ENCODE measurements at regions not wholly inside any gene's neighbourhood (a gene's known extent, or its start where the extent isn't known, plus 50 kb on each side); places are given as distances from the start of the nearest gene placed in this dataset.
"Not testable (repeated sequence)": the region's sequence is repeated elsewhere in the genome, so short reads cannot be mapped to it uniquely, and the experiment has no call there.

GRCh38 chr21:23093259-23093658 is 2095.1 kb downstream of the NCAM2 start:
- Histone ChIP-seq H3K27me3 (replicated peaks; ENCODE audit: control insufficient read depth, insufficient read depth, low read length) (no peaks in the 10 kb centered on the region), H3K9ac (ENCODE audit: low read length) (no peak overlapping the region), H3K36me3 (ENCODE audit: control insufficient read depth, insufficient read depth, low read length, severe bottlenecking) (no peaks in the 10 kb centered on the region), H3K4me1 (ENCODE audit: control insufficient read depth, insufficient read depth, low read length) (no peaks in the 10 kb centered on the region), H3K4me3 (ENCODE audit: low read length) (no peak overlapping the region), H3K9me3 (ENCODE audit: control insufficient read depth, low read length) (peaks cover 37% of the 10 kb centered on the region)
- DNase-seq (ENCODE audit: low read depth): no peak

GRCh38 chr21:23099185-23099584 is 2101.0 kb downstream of the NCAM2 start:
- Histone ChIP-seq H3K36me3 (ENCODE audit: control insufficient read depth, insufficient read depth, low read length, severe bottlenecking) (no peaks in the 10 kb centered on the region), H3K9me3 (ENCODE audit: control insufficient read depth, low read length) (peaks cover 4% of the 10 kb centered on the region), H3K4me1 (ENCODE audit: control insufficient read depth, insufficient read depth, low read length) (no peaks in the 10 kb centered on the region), H3K27me3 (replicated peaks; ENCODE audit: control insufficient read depth, insufficient read depth, low read length) (no peaks in the 10 kb centered on the region), H3K4me3 (ENCODE audit: low read length) (no peak overlapping the region), H3K9ac (ENCODE audit: low read length) (no peak overlapping the region)
- no peak for DNase-seq (ENCODE audit: low read depth)

- Histone ChIP-seq H3K4me1 (ENCODE audit: control insufficient read depth, insufficient read depth, low read length) (no peaks in the 10 kb centered on the region), H3K4me3 (ENCODE audit: low read length) (no peak overlapping the region), H3K36me3 (ENCODE audit: control insufficient read depth, insufficient read depth, low read length, severe bottlenecking) (no peaks in the 10 kb centered on the region), H3K9ac (ENCODE audit: low read length) (no peak overlapping the region), H3K9me3 (ENCODE audit: control insufficient read depth, low read length) (peaks cover 3% of the 10 kb centered on the region), H3K27me3 (replicated peaks; ENCODE audit: control insufficient read depth, insufficient read depth, low read length) (no peaks in the 10 kb centered on the region)
- no peak for DNase-seq (ENCODE audit: low read depth)
Measured at GRCh38 chr21:23101111-23101510, 2102.9 kb downstream of the NCAM2 start.

GRCh38 chr21:23108533-23108932 is 2110.3 kb downstream of the NCAM2 start:
- no peak for DNase-seq (ENCODE audit: low read depth)
- Histone ChIP-seq H3K27me3 (replicated peaks; ENCODE audit: control insufficient read depth, insufficient read depth, low read length) (no peaks in the 10 kb centered on the region), H3K36me3 (ENCODE audit: control insufficient read depth, insufficient read depth, low read length, severe bottlenecking) (no peaks in the 10 kb centered on the region), H3K4me1 (ENCODE audit: control insufficient read depth, insufficient read depth, low read length) (no peaks in the 10 kb centered on the region), H3K4me3 (ENCODE audit: low read length) (no peak overlapping the region), H3K9me3 (ENCODE audit: control insufficient read depth, low read length) (no peaks in the 10 kb centered on the region), H3K9ac (ENCODE audit: low read length) (no peak overlapping the region)

GRCh38 chr21:23111070-23111600 is 2112.9 kb downstream of the NCAM2 start:
- Histone ChIP-seq H3K9ac (ENCODE audit: low read length) (no peak overlapping the region), H3K36me3 (ENCODE audit: control insufficient read depth, insufficient read depth, low read length, severe bottlenecking) (no peaks in the 10 kb centered on the region), H3K27me3 (replicated peaks; ENCODE audit: control insufficient read depth, insufficient read depth, low read length) (no peaks in the 10 kb centered on the region), H3K9me3 (ENCODE audit: control insufficient read depth, low read length) (no peaks in the 10 kb centered on the region), H3K4me1 (ENCODE audit: control insufficient read depth, insufficient read depth, low read length) (no peaks in the 10 kb centered on the region), H3K4me3 (ENCODE audit: low read length) (no peak overlapping the region)
- DNase-seq (ENCODE audit: low read depth): no peak

- no peaks in the 10 kb centered on the region for H3K36me3 ChIP-seq (ENCODE audit: control insufficient read depth, insufficient read depth, low read length, severe bottlenecking)
- H3K9ac ChIP-seq (ENCODE audit: low read length): no peak overlapping the region
- no peak for DNase-seq (ENCODE audit: low read depth)
- no peak overlapping the region for H3K4me3 ChIP-seq (ENCODE audit: low read length)
- H3K9me3 ChIP-seq (ENCODE audit: control insufficient read depth, low read length): peaks cover 3% of the 10 kb centered on the region
- no peaks in the 10 kb centered on the region for H3K27me3 ChIP-seq (replicated peaks; ENCODE audit: control insufficient read depth, insufficient read depth, low read length)
- H3K4me1 ChIP-seq (ENCODE audit: control insufficient read depth, insufficient read depth, low read length): no peaks in the 10 kb centered on the region
Measured at GRCh38 chr21:23119491-23119890, 2121.3 kb downstream of the NCAM2 start.

- Histone ChIP-seq H3K9me3 (ENCODE audit: control insufficient read depth, low read length) (no peaks in the 10 kb centered on the region), H3K9ac (ENCODE audit: low read length) (no peak overlapping the region), H3K4me3 (ENCODE audit: low read length) (no peak overlapping the region), H3K4me1 (ENCODE audit: control insufficient read depth, insufficient read depth, low read length) (no peaks in the 10 kb centered on the region), H3K36me3 (ENCODE audit: control insufficient read depth, insufficient read depth, low read length, severe bottlenecking) (no peaks in the 10 kb centered on the region), H3K27me3 (replicated peaks; ENCODE audit: control insufficient read depth, insufficient read depth, low read length) (no peaks in the 10 kb centered on the region)
- DNase-seq (ENCODE audit: low read depth): no peak
Measured at GRCh38 chr21:23127973-23128372, 2129.8 kb downstream of the NCAM2 start.

- Histone ChIP-seq H3K9me3 (ENCODE audit: control insufficient read depth, low read length) (peaks cover 2% of the 10 kb centered on the region), H3K4me3 (ENCODE audit: low read length) (no peak overlapping the region), H3K9ac (ENCODE audit: low read length) (no peak overlapping the region), H3K27me3 (replicated peaks; ENCODE audit: control insufficient read depth, insufficient read depth, low read length) (no peaks in the 10 kb centered on the region), H3K36me3 (ENCODE audit: control insufficient read depth, insufficient read depth, low read length, severe bottlenecking) (no peaks in the 10 kb centered on the region), H3K4me1 (ENCODE audit: control insufficient read depth, insufficient read depth, low read length) (no peaks in the 10 kb centered on the region)
- DNase-seq (ENCODE audit: low read depth): no peak
Measured at GRCh38 chr21:23130308-23130707, 2132.1 kb downstream of the NCAM2 start.

GRCh38 chr21:23131177-23131576 is 2133.0 kb downstream of the NCAM2 start:
- DNase-seq (ENCODE audit: low read depth): no peak

GRCh38 chr21:23138797-23139196 is 2140.6 kb downstream of the NCAM2 start:
- H3K36me3 ChIP-seq (ENCODE audit: control insufficient read depth, insufficient read depth, low read length, severe bottlenecking): no peaks in the 10 kb centered on the region
- H3K9ac ChIP-seq (ENCODE audit: low read length): no peak overlapping the region
- H3K4me1 ChIP-seq (ENCODE audit: control insufficient read depth, insufficient read depth, low read length): no peaks in the 10 kb centered on the region
- no peaks in the 10 kb centered on the region for H3K27me3 ChIP-seq (replicated peaks; ENCODE audit: control insufficient read depth, insufficient read depth, low read length)
- no peak for DNase-seq (ENCODE audit: low read depth)
- H3K9me3 ChIP-seq (ENCODE audit: control insufficient read depth, low read length): peaks cover 20% of the 10 kb centered on the region
- no peak overlapping the region for H3K4me3 ChIP-seq (ENCODE audit: low read length)

More at GRCh38 chr21:23131177-23131576, 2133.0 kb downstream of the NCAM2 start:
- Histone ChIP-seq H3K9me3 (ENCODE audit: control insufficient read depth, low read length) (peaks cover 2% of the 10 kb centered on the region), H3K27me3 (replicated peaks; ENCODE audit: control insufficient read depth, insufficient read depth, low read length) (no peaks in the 10 kb centered on the region), H3K9ac (ENCODE audit: low read length) (no peak overlapping the region), H3K4me1 (ENCODE audit: control insufficient read depth, insufficient read depth, low read length) (no peaks in the 10 kb centered on the region), H3K4me3 (ENCODE audit: low read length) (no peak overlapping the region), H3K36me3 (ENCODE audit: control insufficient read depth, insufficient read depth, low read length, severe bottlenecking) (no peaks in the 10 kb centered on the region)

- Histone ChIP-seq H3K9me3 (ENCODE audit: control insufficient read depth, low read length) (no peaks in the 10 kb centered on the region), H3K9ac (ENCODE audit: low read length) (no peak overlapping the region), H3K27me3 (replicated peaks; ENCODE audit: control insufficient read depth, insufficient read depth, low read length) (no peaks in the 10 kb centered on the region), H3K36me3 (ENCODE audit: control insufficient read depth, insufficient read depth, low read length, severe bottlenecking) (no peaks in the 10 kb centered on the region), H3K4me1 (ENCODE audit: control insufficient read depth, insufficient read depth, low read length) (no peaks in the 10 kb centered on the region), H3K4me3 (ENCODE audit: low read length) (no peak overlapping the region)
- DNase-seq (ENCODE audit: low read depth): no peak
Measured at GRCh38 chr21:23152130-23152529, 2153.9 kb downstream of the NCAM2 start.

- not testable (repeated sequence) for H3K4me3 ChIP-seq (ENCODE audit: low read length); DNase-seq (ENCODE audit: low read depth); H3K36me3 ChIP-seq (ENCODE audit: control insufficient read depth, insufficient read depth, low read length, severe bottlenecking); H3K4me1 ChIP-seq (ENCODE audit: control insufficient read depth, insufficient read depth, low read length); H3K9ac ChIP-seq (ENCODE audit: low read length); H3K9me3 ChIP-seq (ENCODE audit: control insufficient read depth, low read length); H3K27me3 ChIP-seq (replicated peaks; ENCODE audit: control insufficient read depth, insufficient read depth, low read length)
Measured at GRCh38 chr21:23153842-23154241, 2155.6 kb downstream of the NCAM2 start.
